Activated CD4-positive, alpha-beta T cell treated with anti-CD3 and anti-CD28 coated beads, Interleukin-2, amount 50 U/mL, for 1 hour (primary cell): ENCODE measurements at regions not wholly inside any gene's neighbourhood (a gene's known extent, or its start where the extent isn't known, plus 50 kb on each side); places are given as distances from the start of the nearest gene placed in this dataset.

Experiments used
- DNase-seq: peaks from one replicate; pipeline ENCODE4 v3.0.0-alpha.2; 2020

DNA sequence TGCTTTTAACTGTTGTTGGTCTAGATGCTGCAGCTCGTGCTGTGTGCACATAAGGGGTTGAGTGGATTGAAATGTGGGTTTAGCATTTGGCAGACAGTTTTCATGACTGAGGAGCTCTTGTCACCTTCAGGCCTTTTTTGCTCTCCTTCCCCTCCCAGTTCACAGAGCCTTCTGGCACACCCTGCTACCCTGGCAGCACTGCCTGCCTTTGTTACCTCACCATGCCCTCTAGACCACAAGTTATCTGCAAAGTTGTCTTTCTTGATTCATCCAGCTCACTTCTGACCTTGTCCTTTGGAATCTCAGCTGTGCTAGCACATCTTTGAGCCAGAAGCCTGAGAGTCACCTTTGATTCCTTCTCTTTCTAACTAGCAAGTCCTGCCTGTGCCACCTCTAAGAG lies 348.9 kb upstream of the ZFP64 start:
- no peak for DNase-seq

- DNase-seq, result no peak
These were observed 348.3 kb upstream of the ZFP64 start for GRCh38 chr20:52539891-52540290.

- no peak for DNase-seq
These were observed 345.3 kb upstream of the ZFP64 start for GRCh38 chr20:52536841-52537400.

DNA sequence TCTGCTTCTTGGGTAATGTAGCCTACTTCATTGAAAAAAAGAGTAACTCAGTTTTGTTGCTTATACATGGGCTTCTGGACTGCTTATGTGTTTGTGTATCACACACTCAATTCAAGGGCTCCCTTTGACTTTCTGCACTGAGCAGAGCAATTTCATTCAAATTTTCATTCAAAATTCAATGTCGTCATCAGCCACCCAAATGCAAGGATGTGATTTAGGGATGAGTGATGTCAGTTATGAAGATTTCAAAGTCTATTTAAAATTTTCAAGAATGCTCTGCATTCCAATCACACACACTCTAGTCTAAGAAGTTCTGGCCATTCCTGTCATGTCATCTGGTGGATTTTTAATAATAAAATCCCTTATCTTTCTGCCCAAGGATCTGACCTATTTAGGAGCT lies 344.5 kb upstream of the ZFP64 start:
- DNase-seq, result no peak

GRCh38 chr20:52534616-52535015 lies 343.0 kb upstream of the ZFP64 start:
- no peak for DNase-seq

DNA sequence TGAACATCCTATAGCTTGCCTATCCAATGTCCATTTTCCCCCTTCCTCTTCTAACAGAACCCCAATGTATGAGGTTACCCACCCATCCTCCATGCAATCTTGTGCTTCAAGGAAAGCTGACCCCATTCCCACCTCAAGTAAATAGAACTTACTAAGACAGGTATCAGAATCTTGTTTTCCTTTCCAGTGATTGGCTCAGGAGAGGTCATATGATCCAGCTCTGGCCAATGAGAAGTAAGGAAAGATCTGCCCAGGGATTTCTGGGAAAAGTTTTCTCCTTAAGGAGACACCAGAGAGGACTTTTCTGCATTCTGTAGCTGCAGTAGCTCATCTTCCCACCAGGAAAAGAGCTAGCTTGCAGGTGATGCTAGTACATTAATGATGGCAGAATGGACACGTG lies 341.8 kb upstream of the ZFP64 start:
- no peak for DNase-seq

DNA sequence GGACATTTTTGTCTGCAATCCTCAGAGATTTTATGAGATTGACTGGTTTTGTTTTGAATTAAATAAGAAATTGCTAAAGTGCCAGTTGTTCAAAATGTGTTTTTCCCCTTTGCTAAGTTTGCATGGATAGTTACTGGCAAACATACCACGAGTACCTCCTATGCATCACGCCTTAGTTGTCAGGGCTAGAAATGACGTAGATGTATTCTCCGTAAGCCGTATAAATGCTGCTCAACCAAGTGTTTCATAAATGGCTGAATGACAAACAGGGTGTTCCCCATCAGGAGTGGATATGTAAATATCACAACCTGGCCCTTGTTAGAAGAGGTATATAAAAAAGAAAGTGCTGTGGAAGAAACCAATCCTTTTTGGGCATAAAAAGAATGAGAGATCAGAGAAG lies 341.1 kb upstream of the ZFP64 start:
- no peak for DNase-seq

DNA sequence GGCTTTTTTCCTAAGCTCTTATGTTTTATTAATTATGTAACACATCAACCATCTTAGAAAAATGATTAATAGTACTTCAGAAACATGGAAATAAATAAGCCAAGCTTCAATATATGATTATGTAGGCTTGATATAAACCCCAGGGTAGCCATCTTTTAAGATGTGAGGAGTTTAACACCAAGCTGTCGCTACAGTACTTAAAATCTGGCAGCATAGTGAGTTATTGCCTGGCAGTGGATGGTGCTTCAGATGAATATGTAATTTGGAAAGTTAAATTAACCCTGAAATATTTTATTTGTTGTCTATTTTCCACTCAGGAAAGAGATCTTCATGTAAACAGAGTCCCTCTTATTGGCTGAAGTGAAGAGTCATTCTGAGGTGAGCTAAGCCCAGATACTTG lies 339.0 kb upstream of the ZFP64 start:
- DNase-seq, result no peak

GRCh38 chr20:52529826-52530225 lies 338.2 kb upstream of the ZFP64 start:
- DNase-seq, result no peak

GRCh38 chr20:52524861-52525260 lies 333.3 kb upstream of the ZFP64 start:
- DNase-seq, result no peak

DNA sequence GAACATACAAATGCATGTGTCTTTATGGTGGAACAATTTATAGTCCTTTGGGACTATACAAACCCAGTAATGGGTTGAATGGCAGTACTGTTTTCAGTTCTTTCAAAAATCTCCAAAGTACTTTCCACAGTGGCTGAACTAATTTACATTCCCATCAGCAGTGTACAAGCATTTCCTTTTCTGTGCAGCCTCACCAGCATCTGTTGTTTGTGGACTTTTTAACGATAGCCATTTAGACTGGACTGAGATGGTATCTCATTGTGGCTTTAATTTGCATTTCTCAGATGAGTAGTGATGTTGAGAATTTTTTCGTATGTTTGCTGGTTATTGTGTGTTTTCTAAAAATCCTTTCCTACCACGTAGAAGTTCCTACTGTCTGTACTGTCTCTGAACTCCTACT lies 327.2 kb upstream of the ZFP64 start:
- DNase-seq, result no peak

DNA sequence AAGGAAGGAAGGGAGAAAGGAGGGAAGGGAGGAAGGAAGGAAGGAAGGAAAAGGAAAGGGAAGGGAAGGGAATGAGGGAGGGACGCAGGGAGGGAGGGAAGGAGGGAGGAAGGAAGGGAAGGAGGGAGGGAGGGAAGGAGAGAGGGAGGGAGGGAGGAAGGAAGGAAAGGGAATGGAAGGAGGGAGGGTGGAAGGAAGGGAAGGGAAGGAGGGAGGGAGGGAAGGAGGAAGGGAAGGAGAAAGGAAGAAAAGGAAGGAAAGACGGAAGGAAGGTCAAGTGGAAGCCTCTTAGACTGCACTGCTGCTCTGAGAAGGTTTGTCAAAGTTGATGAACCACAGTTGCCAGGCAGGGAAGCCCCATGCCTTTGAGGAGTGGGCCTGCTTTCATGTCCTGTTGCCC lies 324.3 kb upstream of the ZFP64 start:
- no peak for DNase-seq

DNA sequence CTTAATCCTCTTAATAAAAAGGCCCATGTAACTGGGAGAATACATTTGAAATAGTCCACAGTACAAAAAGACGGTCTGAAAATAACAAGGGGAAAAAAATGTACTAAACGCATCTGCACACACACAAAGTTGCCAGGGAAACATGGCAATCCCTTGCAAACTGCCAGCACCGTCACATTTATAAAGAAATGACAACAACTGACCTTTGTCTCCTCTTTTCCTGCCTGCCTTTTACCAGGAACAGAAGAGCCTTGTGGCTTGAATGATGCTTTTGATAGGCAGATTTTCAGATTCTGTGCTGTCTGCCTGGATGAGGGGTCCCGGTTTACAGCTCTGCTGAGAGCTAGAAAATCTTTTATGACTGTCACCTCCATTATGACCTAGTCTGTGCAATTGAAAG lies 308.6 kb upstream of the ZFP64 start:
- no peak for DNase-seq

DNA sequence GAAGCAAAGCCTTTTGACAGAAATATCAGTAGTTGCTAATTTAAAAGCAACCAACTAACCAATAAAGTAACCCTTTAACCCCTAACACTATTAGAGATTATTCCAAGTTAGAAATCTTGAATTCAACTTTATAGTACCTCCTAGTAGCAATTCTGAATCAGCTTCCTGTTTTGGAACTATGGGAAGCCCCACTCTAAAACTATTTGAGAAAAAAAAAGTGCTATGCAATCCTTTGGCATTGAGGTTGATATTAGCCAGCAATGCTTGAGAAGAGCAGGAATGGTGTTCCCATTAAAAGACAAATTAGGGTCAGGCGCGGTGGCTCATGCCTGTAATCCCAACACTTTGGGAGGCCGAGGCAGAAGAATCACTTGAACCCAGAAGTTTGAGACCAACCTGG lies 306.2 kb upstream of the ZFP64 start:
- no peak for DNase-seq

- DNase-seq, result no peak
These were observed 304.6 kb upstream of the ZFP64 start for GRCh38 chr20:52496191-52496590.

GRCh38 chr20:52494244-52494643 lies 302.7 kb upstream of the ZFP64 start:
- DNase-seq, result peak; percentile 30

DNA sequence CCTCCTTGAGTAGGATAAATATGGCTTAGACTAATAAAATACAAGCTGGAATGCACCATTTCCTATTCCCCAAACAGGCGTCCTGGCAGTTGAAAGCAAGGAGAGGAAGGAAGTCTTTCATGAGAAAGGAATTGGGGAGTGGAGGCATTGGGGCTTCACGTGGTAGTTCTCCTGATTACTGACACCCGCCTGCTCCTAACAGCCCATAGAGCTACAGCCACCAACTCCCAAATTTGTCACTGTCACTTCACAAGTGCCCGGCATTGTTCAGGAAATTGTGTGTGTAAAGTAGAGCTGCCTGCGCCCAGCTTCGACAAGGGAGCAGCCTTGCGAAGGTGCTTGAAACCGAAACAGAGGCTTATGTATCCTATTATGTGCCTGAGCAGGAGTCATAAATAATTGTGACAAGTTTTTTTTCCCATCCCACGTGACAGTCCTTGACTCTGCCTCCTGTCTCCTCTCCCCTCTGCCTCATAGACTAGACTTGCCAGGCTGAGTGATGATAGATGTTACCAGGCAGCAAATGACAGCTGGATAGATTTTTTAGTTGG lies 301.7 kb upstream of the ZFP64 start:
- no peak for DNase-seq

- no peak for DNase-seq
These were observed 299.3 kb upstream of the ZFP64 start for GRCh38 chr20:52490711-52491430.

DNA sequence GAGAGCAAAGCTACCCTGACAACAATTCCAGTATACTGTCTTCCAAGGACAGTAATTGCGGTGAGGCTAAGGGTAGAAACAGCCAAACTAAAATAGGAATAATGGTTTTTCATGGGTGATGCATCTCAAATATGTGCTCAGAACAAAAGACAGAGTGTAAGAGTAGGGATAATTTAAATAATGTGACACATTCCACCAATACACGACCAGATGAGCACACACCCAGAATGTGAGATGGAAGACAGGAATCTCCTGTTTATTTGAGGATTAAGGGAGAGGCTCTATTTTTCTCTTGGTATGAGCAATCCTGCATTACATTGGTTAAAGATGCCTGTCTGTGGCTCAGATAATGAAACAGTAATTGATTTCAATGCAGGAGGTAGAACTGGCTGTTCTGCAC lies 292.9 kb upstream of the ZFP64 start:
- DNase-seq, result no peak

DNA sequence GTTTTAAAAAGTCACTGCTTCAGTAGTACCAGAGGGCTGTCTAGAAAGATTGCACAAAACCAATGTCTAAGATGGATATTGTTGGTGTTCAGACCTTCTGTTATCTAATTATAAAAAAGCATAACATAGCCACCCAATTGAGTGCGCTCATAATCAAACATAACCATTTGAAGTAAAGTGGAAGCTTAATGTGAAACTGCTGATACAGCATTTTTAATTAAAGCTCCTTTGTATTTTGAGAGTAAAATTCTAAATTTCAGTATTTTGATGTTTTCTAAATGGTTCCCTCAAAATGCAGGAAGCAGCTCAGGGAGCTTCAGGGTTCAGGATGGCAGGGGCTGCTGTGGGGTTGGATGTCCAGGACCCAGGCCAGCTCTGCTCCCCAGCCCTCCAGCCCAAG lies 291.8 kb upstream of the ZFP64 start:
- no peak for DNase-seq

- no peak for DNase-seq
These were observed 290.5 kb upstream of the ZFP64 start for GRCh38 chr20:52482044-52482443.

DNA sequence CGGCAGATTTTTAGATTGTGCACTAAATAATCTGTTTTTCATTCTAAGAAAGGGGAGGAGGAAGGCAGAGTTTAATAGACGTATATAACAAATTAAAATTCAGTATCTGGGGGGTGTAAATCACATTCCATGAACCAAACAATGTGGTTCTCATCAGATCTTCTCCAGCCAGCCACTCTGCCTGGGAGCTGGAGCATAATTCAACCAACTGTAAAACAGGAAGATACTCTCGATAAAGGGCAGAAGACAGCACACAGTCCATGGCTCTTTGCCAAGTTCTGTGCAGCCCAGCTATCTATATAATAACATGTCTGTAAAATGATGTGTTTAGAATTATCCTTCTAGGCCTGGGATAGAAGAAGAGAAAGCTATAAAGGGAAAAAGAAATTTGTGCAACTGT lies 289.9 kb upstream of the ZFP64 start:
- no peak for DNase-seq

DNA sequence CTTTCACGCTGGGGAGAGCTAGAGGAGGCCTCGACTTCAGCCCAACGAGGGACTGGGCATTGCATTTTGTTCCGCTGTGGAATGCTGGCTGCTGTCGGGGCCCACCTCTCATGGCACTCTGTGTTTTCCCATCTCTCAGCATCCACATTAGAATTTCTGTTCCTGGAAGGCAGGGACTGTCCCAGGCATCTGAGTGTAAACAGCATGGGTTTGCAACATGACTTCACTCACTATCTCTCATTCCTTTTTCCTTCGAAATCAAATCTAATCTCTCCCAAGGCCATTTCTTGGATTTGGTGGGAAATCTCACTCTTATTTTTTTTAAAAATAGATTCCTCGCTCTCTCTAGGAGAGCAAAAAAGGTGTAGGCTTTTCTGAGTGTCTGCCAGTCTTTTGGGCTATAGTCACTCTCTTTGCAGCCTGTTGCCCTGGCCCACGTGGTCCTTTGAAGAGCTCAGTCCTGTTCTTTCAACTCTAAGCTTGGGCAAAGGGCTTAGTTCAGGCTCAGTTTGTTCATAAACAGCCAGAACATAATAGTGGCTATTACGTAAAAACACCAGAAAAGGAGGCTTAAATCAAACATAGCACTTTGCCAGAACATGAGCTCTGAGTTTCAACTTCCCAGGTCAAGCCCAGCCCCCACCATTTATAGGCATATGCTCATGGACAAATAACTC lies 284.6 kb upstream of the ZFP64 start:
- DNase-seq, result no peak

DNA sequence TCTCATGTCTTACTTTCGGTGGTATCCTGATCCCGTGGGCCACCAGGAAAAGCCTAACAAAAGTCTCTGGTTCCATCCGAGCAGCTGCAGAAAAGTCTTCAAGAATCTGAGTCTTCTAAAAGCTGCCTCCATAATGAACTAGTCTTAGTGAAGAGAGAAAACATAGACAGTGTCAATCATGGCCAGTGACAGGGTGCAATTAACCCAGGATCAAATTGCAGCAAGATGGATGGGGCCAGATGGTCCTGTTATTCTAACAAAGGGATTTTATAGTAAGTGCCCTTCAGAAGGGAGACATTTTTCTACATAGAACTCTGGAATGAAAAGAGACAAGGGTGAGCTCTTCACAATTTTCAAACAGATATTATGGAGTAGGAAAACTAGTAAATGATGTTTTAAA lies 281.6 kb upstream of the ZFP64 start:
- DNase-seq, result no peak
